HepG2 (cell line): ENCODE measurements at regions not wholly inside any gene's neighbourhood (a gene's known extent, or its start where the extent isn't known, plus 50 kb on each side); places are given as distances from the start of the nearest gene placed in this dataset.

ENCODE experiments used
- ATAC-seq: fragments of 200-7000 bp; cut with Tn5 transposase; 3 replicates; pipeline ENCODE4 v1.9.1; 2020; ENCODE audit warnings: mild to moderate bottlenecking, moderate library complexity
- BruUV-seq: library from RNA; stranded (reverse); fragments of 400-500 nt; replicated peaks from 2 replicates; lab custom pipeline; 2021; lab: Mats Ljungman, UMichigan
- CTCF ChIA-PET: fragments of 300-600 bp; formaldehyde crosslinking; extraction: SDS; loops from one replicate; lab custom pipeline; 2021; ENCODE audit warnings: low total read pairs, inconsistent platforms, low intra/inter-chr PET ratio; lab: Yijun Ruan, JAX
- POLR2A ChIA-PET: fragments of 350-600 bp; sonication (Branson Sonifier 250); formaldehyde crosslinking; loops from one replicate; lab custom pipeline; 2020; ENCODE audit warnings: antibody characterized with exemption, inconsistent platforms; lab: Yijun Ruan, JAX
- DNase-seq: peaks from one replicate; pipeline ENCODE4 v3.0.0-alpha.2; 2015; ENCODE audit warnings: low spot score
- FAIRE-seq: peaks from 3 replicates; lab custom pipeline; 2011; peaks lifted over from hg19 to GRCh38; lab: Jason Lieb, UNC
- H2AFZ ChIP-seq: one replicate; pipeline ENCODE4 v1.6.1; 2011; ENCODE audit warnings: low read length, inconsistent platforms
- H3K27ac ChIP-seq: fragments of 300-600 bp; 3 replicates; pipeline ENCODE4 v1.8.0; 2011; ENCODE audit warnings: mixed run types, mild to moderate bottlenecking, mixed read lengths, low read length, inconsistent platforms; ENCODE audit not compliant: insufficient read depth; ENCODE audit errors: extremely low read length
- H3K27me3 ChIP-seq, 2 experiments: fragments of 200-600 bp in 1 of 2; 2 replicates in 1 of 2; 3 replicates in 1 of 2; pipeline versions ENCODE4 v1.6.0 to v1.8.0; 2011; ENCODE audit warnings: low read length in 2 of 2, mild to moderate bottlenecking in 2 of 2, moderate library complexity in 2 of 2, inconsistent platforms in 1 of 2; ENCODE audit not compliant: insufficient read depth in 2 of 2, control insufficient read depth in 1 of 2
- H3K36me3 ChIP-seq, 2 experiments: fragments of 200-600 bp in 1 of 2; replicated peaks in 1 of 2; 2 replicates in 1 of 2; 3 replicates in 1 of 2; pipeline versions ENCODE4 v1.5.1 to v1.8.0; 2011; ENCODE audit warnings: low read length in 2 of 2, inconsistent platforms in 1 of 2; ENCODE audit not compliant: insufficient read depth in 2 of 2, control insufficient read depth in 1 of 2
- H3K4me1 ChIP-seq: 2 replicates; pipeline ENCODE4 v1.5.1; 2012; ENCODE audit warnings: low read length, inconsistent platforms; ENCODE audit not compliant: insufficient read depth
- H3K4me2 ChIP-seq: 2 replicates; pipeline ENCODE4 v1.6.0; 2011; ENCODE audit warnings: low read depth, low read length, inconsistent platforms
- H3K4me3 ChIP-seq, 3 experiments: fragments of 200-600 bp in 1 of 3; sonication (generic), shearing (Covaris generic) in 1 of 3; replicated peaks in 1 of 3; 2 replicates each; pipeline ENCODE4 v1.5.1; 2011 to 2016; ENCODE audit warnings: low read length in 3 of 3, inconsistent platforms in 2 of 3, low read depth in 2 of 3, mild to moderate bottlenecking in 2 of 3, control low read depth in 1 of 3, mixed read lengths in 1 of 3; ENCODE audit not compliant: insufficient read depth in 1 of 3
- H3K79me2 ChIP-seq: one replicate; pipeline ENCODE4 v1.6.1; 2011; ENCODE audit warnings: low read length, inconsistent platforms; ENCODE audit not compliant: insufficient read depth
- H3K9ac ChIP-seq: 2 replicates; pipeline ENCODE4 v1.6.0; 2011; ENCODE audit warnings: mild to moderate bottlenecking, low read depth, low read length, inconsistent platforms; ENCODE audit not compliant: insufficient read depth
- H3K9me3 ChIP-seq: 2 replicates; pipeline ENCODE4 v1.5.1; 2012; ENCODE audit warnings: mild to moderate bottlenecking, low read length
- H4K20me1 ChIP-seq: 2 replicates; pipeline ENCODE4 v1.6.0; 2011; ENCODE audit warnings: inconsistent platforms, mild to moderate bottlenecking, low read length, moderate library complexity; ENCODE audit not compliant: insufficient read depth
- CHD4 ChIP-seq: fragments of 200-600 bp; sonication (generic); IDR thresholded peaks from 2 replicates; pipeline ENCODE4 v1.7.0; 2017; ENCODE audit warnings: mild to moderate bottlenecking, low read length, borderline replicate concordance
- KDM2A ChIP-seq: sonication (generic); formaldehyde crosslinking; IDR thresholded peaks from 2 replicates; pipeline ENCODE4 v1.4.0; 2020; ENCODE audit warnings: low read depth, missing genetic modification reagents, borderline replicate concordance
- KLF9 ChIP-seq: IDR thresholded peaks from 2 replicates; pipeline ENCODE4 v1.6.1; 2016; ENCODE audit warnings: low read depth
- MBD4 ChIP-seq: IDR thresholded peaks from 2 replicates; pipeline ENCODE4 v1.6.1; 2012; ENCODE audit warnings: low read length, inconsistent platforms, borderline replicate concordance
- NR3C1 ChIP-seq: sonication (generic); formaldehyde crosslinking; IDR thresholded peaks from 2 replicates; pipeline ENCODE4 v1.4.0; 2020; ENCODE audit warnings: missing genetic modification reagents
- SETDB1 ChIP-seq: sonication (generic); formaldehyde crosslinking; IDR thresholded peaks from 2 replicates; pipeline ENCODE4 v1.5.1; 2020; ENCODE audit warnings: missing genetic modification reagents, mild to moderate bottlenecking, borderline replicate concordance
- ZFP36L1 ChIP-seq: sonication (generic); formaldehyde crosslinking; IDR thresholded peaks from 2 replicates; pipeline ENCODE4 v1.8.0; 2022; ENCODE audit warnings: mild to moderate bottlenecking, missing genetic modification reagents, moderate library complexity
- ZNF329 ChIP-seq: sonication (generic); formaldehyde crosslinking; IDR thresholded peaks from 2 replicates; pipeline ENCODE4 v1.9.0; 2021; ENCODE audit warnings: low read depth, mild to moderate bottlenecking, missing genetic modification reagents
- ZNF383 ChIP-seq: sonication (generic); formaldehyde crosslinking; IDR thresholded peaks from 2 replicates; pipeline ENCODE4 v1.4.0; 2020; ENCODE audit warnings: missing genetic modification reagents, mild to moderate bottlenecking, borderline replicate concordance
- ZNF761 ChIP-seq: sonication (generic); formaldehyde crosslinking; conservative IDR thresholded peaks from 2 replicates; pipeline ENCODE4 v1.4.0; 2020; ENCODE audit warnings: mild to moderate bottlenecking, missing genetic modification reagents
- ZNF773 ChIP-seq: sonication (generic); formaldehyde crosslinking; IDR thresholded peaks from 2 replicates; pipeline ENCODE4 v1.4.0; 2020; ENCODE audit warnings: missing genetic modification reagents, borderline replicate concordance
- ZSCAN9 ChIP-seq: IDR thresholded peaks from 2 replicates; pipeline ENCODE4 v1.6.1; 2016; ENCODE audit warnings: borderline replicate concordance
- WGBS: methylation state at CpG from one replicate; pipeline ENCODE4 v1.1.6; 2017; ENCODE audit warnings: low lambda C conversion rate; 5-methylcytosine and 5-hydroxymethylcytosine counted together
- in situ Hi-C: cut with HindIII; loops from 2 replicates; pipeline ENCODE4 v1.10.0; 2017; ENCODE audit warnings: low pct_unique_long_range_greater_than_20kb; ENCODE audit not compliant: extremely low pct_ligation_motif_present
- intact Hi-C: fragments of 100-400 bp; cut with micrococcal nuclease; formaldehyde crosslinking; loops from one replicate; pipeline ENCODE4 v1.10.0; 2022; ENCODE audit not compliant: unreplicated experiment
- TF ChIP-seq, protein P1 (sequence below): sonication (generic); formaldehyde crosslinking; IDR thresholded peaks from 2 replicates; pipeline ENCODE4 v1.8.1; 2022; ENCODE audit warnings: low read depth, mild to moderate bottlenecking, missing genetic modification reagents
- TF ChIP-seq, protein P2 (sequence below): sonication (generic); formaldehyde crosslinking; IDR thresholded peaks from 2 replicates; pipeline ENCODE4 v1.5.1; 2020; ENCODE audit warnings: mild to moderate bottlenecking, moderate library complexity, missing genetic modification reagents
- TF ChIP-seq, protein P3 (sequence below): sonication (generic); formaldehyde crosslinking; IDR thresholded peaks from 2 replicates; pipeline ENCODE4 v1.4.0; 2020; ENCODE audit warnings: mild to moderate bottlenecking, missing genetic modification reagents, borderline replicate concordance

DNA sequence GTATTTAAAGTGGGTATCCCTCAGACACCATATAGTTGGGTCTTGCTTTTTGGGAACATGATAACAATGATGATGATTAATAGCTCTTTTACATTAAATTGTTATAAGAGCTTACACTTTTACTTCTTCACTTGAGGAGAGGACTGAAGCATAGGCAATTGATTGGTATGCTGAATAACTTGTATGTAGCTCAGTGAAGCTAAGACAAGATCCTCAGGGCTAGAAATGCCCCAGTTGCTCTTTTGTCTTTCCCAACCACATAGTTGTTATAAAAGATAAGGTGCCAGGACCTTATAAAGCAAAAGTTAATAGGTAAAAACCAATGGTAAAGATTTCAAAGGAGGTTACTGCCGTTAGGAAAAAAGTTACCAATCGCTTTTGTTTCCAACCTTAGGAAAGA, 123.4 kb downstream of the KCNK1 start:
- intact Hi-C loops = no loop called here
- POLR2A ChIA-PET = no interaction called here
- H3K9me3 ChIP-seq = no peaks in the 10 kb centered on the region
- H3K4me3 ChIP-seq = no peak overlapping the region
- no peaks in the 10 kb centered on the region for H3K27me3 ChIP-seq
- ATAC-seq (no peak), DNase-seq (no peak), FAIRE-seq (no peak)
- no peaks in the 10 kb centered on the region for H3K4me1 ChIP-seq
- no peak overlapping the region for H3K9ac ChIP-seq
- H3K79me2 ChIP-seq = no peaks in the 10 kb centered on the region
- no peaks in the 10 kb centered on the region for H4K20me1 ChIP-seq
- H2AFZ ChIP-seq = no peak overlapping the region
- no TSS peak for BruUV-seq
- 0% methylated on average over 2 of the region's 2 CpGs for WGBS
- no peaks in the 10 kb centered on the region for H3K36me3 ChIP-seq
- in situ Hi-C loops = no loop called here
- H3K4me2 ChIP-seq = no peak overlapping the region
- TF ChIP-seq SETDB1 (CRISPR knock-in tag) (no peak), ZNF761 (CRISPR knock-in tag) (no peak), MBD4 (no peak), CHD4 (no peak), ZNF329 (no peak), ZNF383 (no peak), KDM2A (CRISPR knock-in tag) (no peak), ZFP36L1 (CRISPR knock-in tag) (no peak), ZNF773 (CRISPR knock-in tag) (no peak), NR3C1 (CRISPR knock-in tag) (no peak), KLF9 (CRISPR knock-in tag) (no peak), ZSCAN9 (CRISPR knock-in tag) (no peak)
- TF ChIP-seq, protein P1, sequence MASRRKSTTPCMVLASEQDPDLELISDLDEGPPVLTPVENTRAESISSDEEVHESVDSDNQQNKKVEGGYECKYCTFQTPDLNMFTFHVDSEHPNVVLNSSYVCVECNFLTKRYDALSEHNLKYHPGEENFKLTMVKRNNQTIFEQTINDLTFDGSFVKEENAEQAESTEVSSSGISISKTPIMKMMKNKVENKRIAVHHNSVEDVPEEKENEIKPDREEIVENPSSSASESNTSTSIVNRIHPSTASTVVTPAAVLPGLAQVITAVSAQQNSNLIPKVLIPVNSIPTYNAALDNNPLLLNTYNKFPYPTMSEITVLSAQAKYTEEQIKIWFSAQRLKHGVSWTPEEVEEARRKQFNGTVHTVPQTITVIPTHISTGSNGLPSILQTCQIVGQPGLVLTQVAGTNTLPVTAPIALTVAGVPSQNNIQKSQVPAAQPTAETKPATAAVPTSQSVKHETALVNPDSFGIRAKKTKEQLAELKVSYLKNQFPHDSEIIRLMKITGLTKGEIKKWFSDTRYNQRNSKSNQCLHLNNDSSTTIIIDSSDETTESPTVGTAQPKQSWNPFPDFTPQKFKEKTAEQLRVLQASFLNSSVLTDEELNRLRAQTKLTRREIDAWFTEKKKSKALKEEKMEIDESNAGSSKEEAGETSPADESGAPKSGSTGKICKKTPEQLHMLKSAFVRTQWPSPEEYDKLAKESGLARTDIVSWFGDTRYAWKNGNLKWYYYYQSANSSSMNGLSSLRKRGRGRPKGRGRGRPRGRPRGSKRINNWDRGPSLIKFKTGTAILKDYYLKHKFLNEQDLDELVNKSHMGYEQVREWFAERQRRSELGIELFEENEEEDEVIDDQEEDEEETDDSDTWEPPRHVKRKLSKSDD (CRISPR knock-in tag) = no peak
- TF ChIP-seq, protein P2, sequence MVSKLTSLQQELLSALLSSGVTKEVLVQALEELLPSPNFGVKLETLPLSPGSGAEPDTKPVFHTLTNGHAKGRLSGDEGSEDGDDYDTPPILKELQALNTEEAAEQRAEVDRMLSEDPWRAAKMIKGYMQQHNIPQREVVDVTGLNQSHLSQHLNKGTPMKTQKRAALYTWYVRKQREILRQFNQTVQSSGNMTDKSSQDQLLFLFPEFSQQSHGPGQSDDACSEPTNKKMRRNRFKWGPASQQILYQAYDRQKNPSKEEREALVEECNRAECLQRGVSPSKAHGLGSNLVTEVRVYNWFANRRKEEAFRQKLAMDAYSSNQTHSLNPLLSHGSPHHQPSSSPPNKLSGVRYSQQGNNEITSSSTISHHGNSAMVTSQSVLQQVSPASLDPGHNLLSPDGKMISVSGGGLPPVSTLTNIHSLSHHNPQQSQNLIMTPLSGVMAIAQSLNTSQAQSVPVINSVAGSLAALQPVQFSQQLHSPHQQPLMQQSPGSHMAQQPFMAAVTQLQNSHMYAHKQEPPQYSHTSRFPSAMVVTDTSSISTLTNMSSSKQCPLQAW = no peak
- TF ChIP-seq, protein P3, sequence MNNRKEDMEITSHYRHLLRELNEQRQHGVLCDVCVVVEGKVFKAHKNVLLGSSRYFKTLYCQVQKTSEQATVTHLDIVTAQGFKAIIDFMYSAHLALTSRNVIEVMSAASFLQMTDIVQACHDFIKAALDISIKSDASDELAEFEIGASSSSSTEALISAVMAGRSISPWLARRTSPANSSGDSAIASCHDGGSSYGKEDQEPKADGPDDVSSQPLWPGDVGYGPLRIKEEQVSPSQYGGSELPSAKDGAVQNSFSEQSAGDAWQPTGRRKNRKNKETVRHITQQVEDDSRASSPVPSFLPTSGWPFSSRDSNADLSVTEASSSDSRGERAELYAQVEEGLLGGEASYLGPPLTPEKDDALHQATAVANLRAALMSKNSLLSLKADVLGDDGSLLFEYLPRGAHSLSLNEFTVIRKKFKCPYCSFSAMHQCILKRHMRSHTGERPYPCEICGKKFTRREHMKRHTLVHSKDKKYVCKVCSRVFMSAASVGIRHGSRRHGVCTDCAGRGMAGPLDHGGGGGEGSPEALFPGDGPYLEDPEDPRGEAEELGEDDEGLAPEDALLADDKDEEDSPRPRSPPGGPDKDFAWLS (CRISPR knock-in tag) = no peak
- CTCF ChIA-PET = no interaction called here
- H3K27ac ChIP-seq = no peak overlapping the region
